ENCODE measurements at regions not wholly inside any gene's neighbourhood (a gene's known extent, or its start where the extent isn't known, plus 50 kb on each side); places are given as distances from the start of the nearest gene placed in this dataset.
"Not testable (repeated sequence)": the region's sequence is repeated elsewhere in the genome, so short reads cannot be mapped to it uniquely, and the experiment has no call there.

- no peak for DNase-seq (ENCODE audit: low read depth)
Observed at GRCh38 chr1:88296227-88296626, 387.8 kb upstream of the PKN2 start.

GRCh38 chr1:88296642-88297041, 387.4 kb upstream of the PKN2 start:
- no peak for DNase-seq (ENCODE audit: low read depth)

DNA sequence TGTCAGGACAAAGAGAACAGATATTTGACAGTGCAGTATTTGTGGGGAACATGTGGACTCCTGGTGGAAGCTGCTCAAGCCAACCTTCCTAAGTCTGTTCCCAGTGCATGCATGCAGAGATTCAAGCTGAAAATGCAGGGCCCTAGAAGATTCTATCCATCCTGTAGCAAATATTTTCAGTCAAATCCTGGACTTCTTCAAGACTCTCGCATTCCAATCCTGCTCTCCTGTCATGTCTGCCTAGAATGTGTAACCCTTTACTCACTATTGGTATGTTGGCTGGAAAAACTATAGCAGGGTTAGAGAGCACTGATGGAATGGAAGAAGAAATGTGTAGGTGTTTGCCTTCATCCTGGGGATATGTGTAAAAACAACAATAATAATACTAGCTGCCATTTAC, 385.6 kb upstream of the PKN2 start:
- DNase-seq (ENCODE audit: low read depth): no peak

GRCh38 chr1:88300752-88301263, 383.3 kb upstream of the PKN2 start:
- no peak for DNase-seq (ENCODE audit: low read depth)

GRCh38 chr1:88302843-88303486, 381.1 kb upstream of the PKN2 start:
- peak; percentile 34 for DNase-seq (ENCODE audit: low read depth)

DNA sequence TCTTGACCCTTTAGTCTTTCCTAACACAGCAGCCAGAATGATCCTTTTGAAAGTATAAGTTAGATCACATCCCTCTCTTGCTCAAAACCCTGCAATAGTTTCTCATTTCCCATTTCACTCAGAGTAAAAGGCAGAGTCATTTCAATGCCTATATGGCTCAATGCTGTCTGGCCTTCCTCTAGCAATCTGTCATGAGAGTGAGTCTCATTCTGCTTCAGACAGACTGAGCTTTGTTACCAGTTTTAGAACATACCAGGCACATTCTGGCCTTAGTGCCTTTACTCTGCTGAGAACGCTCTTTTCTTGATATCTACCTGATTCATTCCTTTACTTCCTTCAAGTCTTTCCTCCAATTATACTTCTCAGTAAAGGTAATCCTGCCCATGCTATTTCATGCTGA, 372.8 kb upstream of the PKN2 start:
- DNase-seq (ENCODE audit: low read depth): no peak

- DNase-seq (ENCODE audit: low read depth): no peak
Observed at GRCh38 chr1:88311907-88312306, 372.2 kb upstream of the PKN2 start.

GRCh38 chr1:88317396-88317795, 366.7 kb upstream of the PKN2 start:
- DNase-seq (ENCODE audit: low read depth): no peak

- no peak for DNase-seq (ENCODE audit: low read depth)
Observed at GRCh38 chr1:88318740-88319139, 365.3 kb upstream of the PKN2 start.

DNA sequence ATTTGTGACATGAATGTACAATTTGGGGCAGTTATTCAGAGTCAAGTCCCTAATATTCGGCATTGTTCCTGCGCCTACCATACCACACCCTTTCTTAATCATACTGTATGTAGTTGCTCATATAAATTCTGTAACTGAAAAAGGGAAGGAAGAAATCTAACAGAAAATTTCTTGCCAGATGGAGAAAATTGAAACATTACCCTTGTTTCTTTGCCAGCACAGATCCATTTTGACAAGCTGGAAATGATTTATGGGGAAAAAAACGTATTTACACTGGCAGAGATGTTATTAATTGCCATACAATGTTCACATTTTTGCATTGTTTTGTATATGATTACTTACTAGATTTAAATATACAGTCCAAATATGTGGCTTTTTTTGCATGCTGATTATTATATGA, 363.8 kb upstream of the PKN2 start:
- DNase-seq (ENCODE audit: low read depth): no peak

DNA sequence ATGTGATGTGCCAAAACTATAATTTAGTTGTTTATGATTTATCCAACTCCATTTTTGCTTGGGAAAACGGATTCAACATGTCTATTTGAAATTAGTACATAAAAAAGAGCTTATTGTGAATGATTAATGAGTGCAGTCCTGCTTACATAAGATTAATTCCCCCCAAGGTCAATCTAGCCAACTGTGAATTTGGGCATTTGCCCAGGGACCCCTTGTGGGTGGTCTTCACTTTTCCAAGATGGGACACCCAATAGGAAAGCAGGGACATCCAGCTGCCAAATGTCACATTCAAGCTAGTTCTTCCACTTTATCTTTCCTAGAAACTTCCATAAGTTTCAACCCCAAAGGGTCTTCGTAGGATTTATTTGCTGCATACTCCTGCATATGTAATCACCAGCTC, 362.4 kb upstream of the PKN2 start:
- no peak for DNase-seq (ENCODE audit: low read depth)

DNA sequence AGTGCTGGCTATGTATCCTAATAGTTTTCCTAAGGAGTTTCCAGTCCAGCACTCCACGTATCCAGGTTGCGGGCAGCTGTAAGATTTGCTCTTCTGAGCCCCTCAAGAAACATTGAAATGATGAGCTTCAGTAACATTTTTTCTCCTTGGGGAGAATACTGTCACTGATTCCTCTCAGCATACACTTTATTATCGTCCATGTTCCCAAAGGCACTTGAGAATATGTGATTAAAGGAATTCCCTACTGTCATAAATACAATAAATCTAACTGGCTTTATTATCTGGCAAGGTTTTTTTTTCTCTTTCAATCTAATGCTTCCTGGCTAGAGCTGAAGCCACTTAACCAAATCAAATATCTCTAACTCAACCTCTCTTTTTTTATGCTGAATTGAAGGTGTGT, 359.2 kb upstream of the PKN2 start:
- DNase-seq (ENCODE audit: low read depth): no peak

DNA sequence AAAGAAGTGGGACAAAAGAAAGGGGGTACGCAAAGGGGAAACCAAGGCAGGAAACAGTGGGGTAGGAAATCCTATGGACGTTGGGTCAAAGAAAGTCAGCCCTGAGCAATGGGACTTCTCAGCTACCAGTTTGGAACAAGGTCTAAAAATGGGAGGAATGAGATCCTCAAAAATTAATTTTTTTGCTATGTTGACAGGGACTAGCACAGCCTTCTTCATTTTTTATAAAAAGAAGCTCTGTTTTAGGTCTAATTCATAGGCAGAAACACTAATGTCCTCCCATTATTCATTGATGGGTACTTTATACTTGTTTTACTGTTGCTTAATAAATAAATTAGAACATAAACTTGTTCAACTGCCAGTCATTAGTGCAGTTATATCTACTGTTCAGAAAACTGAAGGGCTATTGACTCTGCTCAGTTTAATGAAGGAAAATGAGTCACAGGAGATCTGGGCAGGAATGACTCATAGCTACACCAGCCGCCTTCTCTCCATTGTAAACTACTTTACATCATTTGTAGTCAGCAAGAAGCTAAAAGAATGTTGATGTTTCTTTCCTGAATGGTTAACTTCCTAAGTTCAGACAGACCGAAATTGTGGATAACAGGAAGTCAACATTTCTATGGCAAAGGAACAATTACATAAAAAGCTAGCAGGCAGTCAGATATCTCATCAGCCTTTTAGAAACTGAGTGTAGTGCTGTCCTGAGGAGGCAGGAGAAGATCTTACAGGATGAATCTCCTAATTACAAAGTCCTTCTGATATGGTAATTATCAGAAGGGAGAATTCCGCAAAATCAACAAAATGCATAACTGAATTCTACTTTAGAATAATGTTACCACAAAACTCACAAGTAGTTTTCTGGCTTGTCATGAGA, 356.4 kb upstream of the PKN2 start:
- peak; percentile 89 for DNase-seq (ENCODE audit: low read depth)

DNA sequence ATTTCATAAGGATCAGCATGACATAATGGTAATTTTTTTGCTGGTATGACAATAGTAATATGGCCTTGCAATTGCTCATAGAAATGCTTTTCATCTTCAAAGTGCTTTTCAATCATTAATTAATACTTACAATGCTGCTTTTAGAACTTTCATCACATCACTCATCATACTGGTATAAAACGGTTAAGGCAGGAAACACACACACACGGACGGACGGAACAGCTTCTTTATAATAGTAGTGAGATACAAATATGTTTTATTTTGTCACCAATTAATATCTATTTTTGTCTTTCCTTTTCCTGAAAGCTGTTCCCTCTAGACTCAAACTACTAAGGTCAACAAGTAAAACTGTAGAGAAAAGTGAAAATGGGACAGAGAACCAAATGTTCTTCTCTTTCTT, 353.9 kb upstream of the PKN2 start:
- no peak for DNase-seq (ENCODE audit: low read depth)

DNA sequence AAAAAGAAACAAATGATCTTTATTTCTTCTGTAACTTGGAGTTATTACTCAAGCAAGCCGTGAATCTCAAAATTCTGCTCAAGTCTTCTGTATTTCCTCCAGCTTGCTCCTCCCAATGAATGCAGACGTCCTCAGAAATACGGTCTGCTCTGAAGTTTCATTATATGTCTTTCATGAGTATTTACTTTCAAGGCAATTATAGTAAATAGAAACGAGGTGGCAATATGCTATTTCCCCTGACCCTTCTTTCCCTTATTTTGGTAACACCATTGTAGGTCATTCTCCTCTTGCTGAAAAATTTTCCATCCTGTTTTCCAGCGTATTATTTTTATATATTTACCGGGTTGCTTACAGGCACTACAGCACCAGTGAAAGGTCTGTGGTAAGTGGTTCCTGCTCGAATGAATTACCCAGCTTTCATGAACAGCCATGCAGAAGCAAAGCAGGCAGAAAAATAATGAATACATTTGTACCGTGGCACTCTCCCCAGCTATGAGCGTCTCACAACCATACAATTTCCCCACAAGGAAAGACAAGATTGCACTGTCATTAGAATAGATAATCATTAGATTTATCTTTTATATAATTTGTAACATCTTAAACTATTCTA, 350.9 kb upstream of the PKN2 start:
- DNase-seq (ENCODE audit: low read depth): no peak

DNA sequence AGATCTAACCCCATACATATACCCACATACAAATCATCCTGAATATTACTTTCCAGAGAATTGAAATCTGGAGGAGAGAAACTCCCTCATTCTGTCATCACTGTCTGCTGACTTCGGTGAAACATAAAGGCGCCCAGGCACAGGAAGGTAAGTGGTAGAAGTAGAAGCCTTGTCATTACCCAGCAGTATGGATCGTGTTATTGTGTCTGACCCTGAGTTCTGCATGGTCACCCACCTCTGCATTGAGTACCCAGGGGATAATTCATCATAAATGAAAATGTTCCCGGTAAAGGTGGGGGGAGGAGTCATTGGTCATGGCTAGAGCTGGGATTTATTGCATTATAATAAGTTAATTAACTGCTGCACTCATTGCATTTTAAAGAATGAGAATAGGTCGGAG, 342.6 kb upstream of the PKN2 start:
- no peak for DNase-seq (ENCODE audit: low read depth)

DNA sequence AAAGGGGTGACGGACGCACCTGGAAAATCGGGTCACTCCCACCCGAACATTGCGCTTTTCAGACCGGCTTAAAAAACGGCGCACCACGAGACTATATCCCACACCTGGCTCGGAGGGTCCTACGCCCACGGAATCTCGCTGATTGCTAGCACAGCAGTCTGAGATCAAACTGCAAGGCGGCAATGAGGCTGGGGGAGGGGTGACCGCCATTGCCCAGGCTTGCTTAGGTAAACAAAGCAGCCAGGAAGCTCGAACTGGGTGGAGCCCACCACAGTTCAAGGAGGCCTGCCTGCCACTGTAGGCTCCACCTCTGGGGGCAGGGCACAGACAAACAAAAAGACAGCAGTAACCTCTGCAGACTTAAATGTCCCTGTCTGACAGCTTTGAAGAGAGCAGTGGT, 342.0 kb upstream of the PKN2 start:
- not testable (repeated sequence) for DNase-seq (ENCODE audit: low read depth)

- DNase-seq (ENCODE audit: low read depth): no peak
Observed at GRCh38 chr1:88350648-88351047, 333.4 kb upstream of the PKN2 start.

GRCh38 chr1:88351960-88352359, 332.1 kb upstream of the PKN2 start:
- DNase-seq (ENCODE audit: low read depth): no peak

DNA sequence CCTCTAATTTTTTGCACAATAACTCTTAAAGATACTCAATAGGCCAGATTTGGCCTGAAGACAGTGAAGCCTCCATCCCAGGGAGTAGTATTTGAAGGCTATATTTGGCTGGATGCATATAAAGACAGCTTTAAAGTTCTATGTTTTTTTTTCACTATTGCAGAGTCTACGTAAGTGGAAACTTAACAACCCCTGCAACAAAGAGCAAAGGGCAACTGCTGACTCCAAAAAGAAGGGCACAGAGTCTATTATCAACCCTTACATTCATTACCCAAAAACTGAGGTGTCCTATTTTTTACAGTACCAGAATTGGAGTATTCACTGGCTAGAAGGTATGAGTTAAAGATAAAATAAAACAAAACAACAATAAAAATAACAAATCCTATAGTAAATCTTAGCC, 329.8 kb upstream of the PKN2 start:
- no peak for DNase-seq (ENCODE audit: low read depth)

DNA sequence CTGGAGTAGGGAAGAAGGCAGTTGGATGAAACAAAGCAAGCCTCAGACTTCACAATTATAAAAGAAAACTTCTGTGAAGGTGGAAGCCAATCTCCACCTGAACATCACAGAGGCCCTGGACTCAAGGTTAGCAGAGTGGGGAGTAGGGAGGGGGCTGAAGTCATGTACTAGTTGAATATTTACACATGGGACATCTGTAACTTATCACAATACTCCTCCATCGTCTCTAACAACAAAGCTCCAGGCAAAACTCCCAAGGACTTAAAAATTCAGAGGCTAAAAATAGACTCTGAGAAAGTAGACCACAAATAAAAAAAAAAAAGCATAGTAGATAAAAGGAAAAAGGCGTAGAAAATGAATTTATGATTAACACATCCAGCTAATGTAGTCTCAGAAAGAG, 326.3 kb upstream of the PKN2 start:
- no peak for DNase-seq (ENCODE audit: low read depth)

- DNase-seq (ENCODE audit: low read depth): no peak
Observed at GRCh38 chr1:88371436-88372023, 312.5 kb upstream of the PKN2 start.

DNA sequence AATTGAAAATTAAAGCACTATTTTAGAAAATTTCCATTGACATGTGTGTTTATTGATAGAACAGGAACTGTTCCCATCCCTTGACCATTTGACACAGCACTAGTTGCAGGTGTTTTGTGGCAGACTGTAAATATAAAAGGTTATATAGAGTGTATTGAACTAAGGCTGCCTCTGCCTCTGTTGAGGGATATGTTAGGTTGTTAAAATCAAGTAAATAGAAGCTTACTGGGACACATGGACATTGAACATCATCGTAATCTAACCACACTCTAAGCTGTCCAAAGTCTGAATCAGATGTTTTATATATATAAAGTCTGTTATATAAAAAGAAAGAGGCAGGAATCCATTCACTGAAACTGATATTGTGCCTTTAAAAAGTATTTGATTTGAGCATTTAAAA, 308.1 kb upstream of the PKN2 start:
- no peak for DNase-seq (ENCODE audit: low read depth)
